ENCODE measurements at regions not wholly inside any gene's neighbourhood (a gene's known extent, or its start where the extent isn't known, plus 50 kb on each side); places are given as distances from the start of the nearest gene placed in this dataset.

GRCh38 chr7:36784991-36785940, 61.0 kb upstream of the AOAH start:
- Histone ChIP-seq H3K9me3 (no peaks in the 10 kb centered on the region), H3K36me3 (no peaks in the 10 kb centered on the region), H3K4me1 (no peaks in the 10 kb centered on the region), H3K27ac (no peak overlapping the region), H3K27me3 (no peaks in the 10 kb centered on the region), H3K4me3 (no peak overlapping the region)
- ATAC-seq (peak in 3 of 4 donors; percentile 44 to 86 (median 84)), DNase-seq (peak in 1 of 6 donors; percentile 46), FAIRE-seq (no peak)
- 84 to 97% methylated on average over 13 of the region's 13 CpGs for WGBS, 2 donors
- intact Hi-C loops (cut with DNase I), result no loop called here
- no peak for TF ChIP-seq CTCF (IDR thresholded peaks at IDR 0.05)

GRCh38 chr7:36781011-36781738, 56.9 kb upstream of the AOAH start:
- WGBS, 2 donors, result 77 to 79% methylated on average over 5 of the region's 5 CpGs
- Histone ChIP-seq H3K36me3 (no peaks in the 10 kb centered on the region), H3K9me3 (no peaks in the 10 kb centered on the region), H3K27me3 (no peaks in the 10 kb centered on the region), H3K27ac (no peak overlapping the region), H3K4me1 (no peaks in the 10 kb centered on the region), H3K4me3 (no peak overlapping the region)
- no peak for TF ChIP-seq CTCF (IDR thresholded peaks at IDR 0.05)
- peak in 1 of 4 donors; percentile 34 for ATAC-seq
- DNase-seq, result no peak
- intact Hi-C loops (cut with DNase I), result no loop called here
- no peak for FAIRE-seq

- no peak for DNase-seq
- no peak for FAIRE-seq
- H3K9me3 ChIP-seq, result no peaks in the 10 kb centered on the region
- intact Hi-C loops (cut with DNase I), result no loop called here
- ATAC-seq, result no peak
- no peak overlapping the region for H3K4me3 ChIP-seq
- H3K27me3 ChIP-seq, result no peaks in the 10 kb centered on the region
- H3K36me3 ChIP-seq, result no peaks in the 10 kb centered on the region
- WGBS, 2 donors, result 92 to 97% methylated on average over 4 of the region's 4 CpGs
- no peak for TF ChIP-seq CTCF (IDR thresholded peaks at IDR 0.05)
- no peaks in the 10 kb centered on the region for H3K4me1 ChIP-seq
- no peak overlapping the region for H3K27ac ChIP-seq
Measured at GRCh38 chr7:36777855-36778254, 53.6 kb upstream of the AOAH start.

GRCh38 chr7:36777062-36777461, 52.8 kb upstream of the AOAH start:
- H3K36me3 ChIP-seq, result no peaks in the 10 kb centered on the region
- no peak for FAIRE-seq
- DNase-seq, result no peak
- no peaks in the 10 kb centered on the region for H3K4me1 ChIP-seq
- no peak overlapping the region for H3K27ac ChIP-seq
- H3K4me3 ChIP-seq, result no peak overlapping the region
- peak in 2 of 4 donors; percentile 17 to 49 for ATAC-seq
- H3K9me3 ChIP-seq, result no peaks in the 10 kb centered on the region
- no peaks in the 10 kb centered on the region for H3K27me3 ChIP-seq
- intact Hi-C loops (cut with DNase I), result no loop called here
- 85 to 87% methylated on average over 7 of the region's 7 CpGs for WGBS, 2 donors
- no peak for TF ChIP-seq CTCF (IDR thresholded peaks at IDR 0.05)

Data from pancreas (tissue), 10 donors.